ENCODE measurements at regions not wholly inside any gene's neighbourhood (a gene's known extent, or its start where the extent isn't known, plus 50 kb on each side); places are given as distances from the start of the nearest gene placed in this dataset.

- TF ChIP-seq CTCF (conservative IDR thresholded peaks at IDR 0.05) (no peak), EZH2 (IDR thresholded peaks at IDR 0.05; ENCODE audit: low read depth) (no peak)
Measured at GRCh38 chr5:171528865-171529614, 109.6 kb downstream of the FGF18 start.
